ENCODE measurements at regions not wholly inside any gene's neighbourhood (a gene's known extent, or its start where the extent isn't known, plus 50 kb on each side); places are given as distances from the start of the nearest gene placed in this dataset.
"Not testable (repeated sequence)": the region's sequence is repeated elsewhere in the genome, so short reads cannot be mapped to it uniquely, and the experiment has no call there.

DNA sequence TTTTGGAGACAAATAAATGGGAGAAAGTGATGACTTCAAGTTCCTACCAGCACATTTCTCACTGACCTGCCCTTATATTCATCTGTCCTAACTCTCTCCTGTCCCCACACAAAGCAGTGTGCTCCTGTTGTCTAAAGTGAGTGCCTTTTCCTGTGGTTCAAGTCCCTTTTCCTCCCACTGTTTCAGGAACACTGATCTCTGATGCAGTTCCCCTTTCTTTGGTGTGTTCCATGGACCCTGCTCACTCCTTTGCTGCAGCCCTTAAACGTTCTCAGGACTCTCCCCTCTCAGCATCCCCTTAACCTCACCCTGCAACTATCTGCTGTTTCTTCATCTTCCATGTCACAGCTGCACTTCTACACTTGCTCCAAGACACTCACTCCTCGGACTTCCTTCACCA is 195.8 kb upstream of the ETV3 start:
- no peak for DNase-seq
- Mint-ChIP-seq H3K27ac (no peak overlapping the region), H3K27me3 (peaks cover 18% of the 10 kb centered on the region), H3K4me1 (no peaks in the 10 kb centered on the region), H3K9me3 (peaks cover 0 to 7% of the 10 kb centered on the region in 2 donors), H3K4me3 (no peak overlapping the region)
- ATAC-seq = no peak

DNA sequence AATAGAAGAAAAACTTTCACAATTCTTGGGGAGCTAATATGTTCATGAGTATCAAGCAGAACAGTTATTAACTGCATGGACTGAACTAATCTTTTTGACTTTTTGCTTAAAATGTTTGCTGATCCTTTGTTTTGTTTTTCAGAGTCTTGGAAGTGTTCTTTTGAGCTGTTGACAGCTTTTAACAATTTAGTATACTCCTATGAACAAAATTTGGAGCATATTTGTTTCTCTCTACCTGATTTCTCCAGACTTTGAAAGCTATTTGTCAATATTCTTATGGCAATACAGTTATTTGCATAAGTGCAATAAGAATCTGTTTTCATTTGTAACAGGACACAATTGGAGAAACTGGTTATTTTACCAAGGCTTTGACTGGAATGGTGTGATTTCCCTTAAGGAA is 192.0 kb upstream of the ETV3 start:
- not testable (repeated sequence) for ATAC-seq, H3K27ac Mint-ChIP-seq, DNase-seq, H3K4me1 Mint-ChIP-seq, H3K4me3 Mint-ChIP-seq, H3K9me3 Mint-ChIP-seq
- peaks cover 25% of the 10 kb centered on the region for H3K27me3 Mint-ChIP-seq

DNA sequence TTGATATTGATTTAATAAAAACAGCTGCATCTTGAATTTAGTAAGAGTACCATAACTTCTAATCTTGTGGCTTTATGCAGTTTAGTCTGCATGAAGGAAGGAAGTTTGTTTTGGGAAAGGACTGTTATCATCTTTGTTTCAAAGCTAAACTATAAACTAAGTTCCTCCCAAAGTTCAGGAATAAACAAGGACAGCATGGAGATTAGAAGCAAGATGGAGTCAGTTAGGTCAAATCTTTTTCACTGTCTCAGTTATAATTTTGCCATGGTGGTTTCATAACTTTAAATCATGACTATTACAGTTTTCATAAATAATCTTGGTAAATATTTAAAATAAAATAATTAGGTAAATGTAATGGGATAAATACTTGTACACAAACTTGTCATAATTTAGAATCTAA is 189.9 kb upstream of the ETV3 start:
- DNase-seq, H3K27ac Mint-ChIP-seq, ATAC-seq, H3K9me3 Mint-ChIP-seq, H3K4me3 Mint-ChIP-seq, H3K4me1 Mint-ChIP-seq: not testable (repeated sequence)
- peaks cover 16% of the 10 kb centered on the region for H3K27me3 Mint-ChIP-seq

DNA sequence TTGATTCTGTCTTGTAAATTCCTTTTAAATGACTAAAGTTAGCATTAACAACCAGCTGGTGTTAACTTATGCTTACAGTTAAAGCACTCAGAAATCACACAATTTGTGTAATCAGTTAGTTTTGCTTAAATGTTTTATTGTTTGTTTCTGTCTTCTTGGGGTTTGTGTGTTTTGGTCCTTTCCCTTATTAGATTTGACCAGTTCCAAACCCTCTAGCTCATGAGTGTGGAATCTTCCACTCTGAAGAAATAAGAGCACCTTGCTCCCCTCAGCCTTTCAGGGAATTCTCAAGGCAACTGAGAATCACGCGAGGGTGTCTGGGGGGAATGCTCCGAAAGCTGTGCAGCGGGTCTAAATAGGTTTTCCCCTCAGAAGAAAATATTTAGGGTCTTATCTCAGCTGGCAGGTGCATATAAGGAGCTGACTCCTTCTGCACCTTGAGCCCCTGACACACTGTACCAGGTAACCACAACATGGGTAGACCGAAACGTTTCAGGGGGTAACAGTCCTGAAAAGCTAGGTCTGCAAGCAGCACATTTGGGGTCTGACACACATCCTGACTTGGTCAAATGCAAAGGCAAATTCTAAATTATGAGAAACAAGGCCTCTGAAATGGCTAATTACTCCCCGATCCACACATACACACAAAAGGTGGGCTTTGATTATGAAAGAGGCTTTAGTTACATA is 188.1 kb upstream of the ETV3 start:
- Mint-ChIP-seq H3K27ac (no peak overlapping the region), H3K4me3 (no peak overlapping the region), H3K9me3 (no peaks in the 10 kb centered on the region), H3K27me3 (peaks cover 16% of the 10 kb centered on the region), H3K4me1 (no peaks in the 10 kb centered on the region)
- DNase-seq (no peak), ATAC-seq (no peak)

DNA sequence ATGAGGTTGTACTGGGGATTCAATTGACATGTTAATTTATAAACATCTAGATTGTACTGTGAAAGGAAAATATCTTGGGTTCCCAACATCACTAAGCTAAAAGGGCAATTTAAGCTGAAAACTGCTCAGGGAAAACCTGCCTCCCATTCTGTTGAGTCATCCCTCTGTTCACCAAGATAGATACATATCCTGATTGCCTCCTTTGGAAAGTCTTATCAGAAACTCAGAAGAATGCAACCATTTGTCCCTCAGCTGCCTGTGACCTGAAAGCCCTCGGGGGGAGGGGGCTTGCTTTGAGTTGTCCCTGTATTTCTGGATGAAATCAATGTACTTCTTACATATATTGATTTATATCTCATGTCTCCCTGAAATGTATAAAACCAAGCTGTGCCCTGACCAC is 187.0 kb upstream of the ETV3 start:
- peaks cover 24% of the 10 kb centered on the region for H3K27me3 Mint-ChIP-seq
- ATAC-seq = no peak
- H3K4me1 Mint-ChIP-seq = no peaks in the 10 kb centered on the region
- H3K27ac Mint-ChIP-seq = no peak overlapping the region
- no peak for DNase-seq
- no peak overlapping the region for H3K4me3 Mint-ChIP-seq
- H3K9me3 Mint-ChIP-seq = peaks cover 2 to 3% of the 10 kb centered on the region in 2 donors

DNA sequence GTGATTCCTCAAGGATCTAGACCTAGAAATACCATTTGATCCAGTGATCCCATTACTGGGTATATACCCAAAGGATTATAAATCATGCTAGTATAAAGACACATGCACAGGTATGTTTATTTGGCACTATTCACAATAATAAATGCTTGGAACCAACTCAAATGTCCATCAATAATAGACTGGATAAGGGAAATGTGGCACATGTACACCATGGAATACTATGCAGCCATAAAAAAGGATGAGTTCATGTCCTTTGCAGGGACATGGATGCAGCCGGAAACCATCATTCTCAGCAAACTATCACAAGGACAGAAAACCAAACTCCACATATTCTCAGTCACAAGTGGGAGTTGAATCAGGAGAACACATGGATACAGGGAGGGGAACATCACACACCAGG is 183.8 kb upstream of the ETV3 start:
- H3K4me1 Mint-ChIP-seq, H3K4me3 Mint-ChIP-seq: not testable (repeated sequence)

DNA sequence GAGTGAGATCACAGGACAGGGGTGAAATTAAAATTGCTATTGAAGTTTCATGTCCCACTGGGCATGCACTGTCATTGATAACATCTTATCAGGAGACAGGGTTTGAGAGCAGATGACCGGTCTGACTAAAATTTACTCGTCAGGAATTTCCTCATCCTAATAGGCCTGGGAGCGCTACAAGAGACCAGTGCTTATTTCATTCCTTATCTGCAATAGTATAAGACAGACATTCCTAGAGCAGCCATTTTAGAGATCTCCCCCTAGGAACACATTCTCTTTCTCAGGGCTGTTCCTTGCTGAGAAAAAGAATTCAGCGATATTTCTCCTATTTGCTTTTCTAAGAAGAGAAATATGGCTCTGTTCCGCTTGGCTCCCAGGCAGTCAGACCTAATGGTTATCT is 181.4 kb upstream of the ETV3 start:
- Mint-ChIP-seq H3K27me3 (peaks cover 9% of the 10 kb centered on the region), H3K9me3 (peaks cover 29 to 47% of the 10 kb centered on the region in 2 donors)

More for the DNA sequence above, 183.8 kb upstream of the ETV3 start:
- not testable (repeated sequence) for DNase-seq, ATAC-seq, H3K27ac Mint-ChIP-seq
- peaks cover 25% of the 10 kb centered on the region for H3K27me3 Mint-ChIP-seq
- peaks cover 22 to 26% of the 10 kb centered on the region in 2 donors for H3K9me3 Mint-ChIP-seq

DNA sequence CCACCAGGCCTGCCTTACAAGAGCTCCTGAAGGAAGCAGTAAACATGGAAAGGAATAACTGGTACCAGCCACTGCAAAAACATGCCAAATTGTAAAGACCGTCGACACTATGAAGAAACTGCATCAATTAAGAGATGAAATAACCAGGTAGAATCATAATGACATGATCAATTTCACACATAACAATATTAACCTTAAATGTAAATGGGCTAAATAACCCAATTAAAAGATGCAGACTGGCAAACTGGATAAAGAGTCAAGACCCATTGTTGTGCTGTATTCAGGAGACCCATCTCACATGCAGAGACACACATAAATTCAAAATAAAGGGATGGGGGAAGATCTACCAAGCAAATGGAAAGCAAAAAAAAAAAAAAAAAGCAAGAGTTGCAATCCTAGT is 179.0 kb upstream of the ETV3 start:
- H3K27ac Mint-ChIP-seq, H3K4me3 Mint-ChIP-seq, DNase-seq, H3K4me1 Mint-ChIP-seq, ATAC-seq: not testable (repeated sequence)
- Mint-ChIP-seq H3K9me3 (peaks cover 29 to 47% of the 10 kb centered on the region in 2 donors), H3K27me3 (peaks cover 26% of the 10 kb centered on the region)

More for the DNA sequence above, 181.4 kb upstream of the ETV3 start:
- no peak overlapping the region for H3K4me3 Mint-ChIP-seq
- DNase-seq (no peak), ATAC-seq (no peak)
- H3K4me1 Mint-ChIP-seq = no peaks in the 10 kb centered on the region
- no peak overlapping the region for H3K27ac Mint-ChIP-seq

DNA sequence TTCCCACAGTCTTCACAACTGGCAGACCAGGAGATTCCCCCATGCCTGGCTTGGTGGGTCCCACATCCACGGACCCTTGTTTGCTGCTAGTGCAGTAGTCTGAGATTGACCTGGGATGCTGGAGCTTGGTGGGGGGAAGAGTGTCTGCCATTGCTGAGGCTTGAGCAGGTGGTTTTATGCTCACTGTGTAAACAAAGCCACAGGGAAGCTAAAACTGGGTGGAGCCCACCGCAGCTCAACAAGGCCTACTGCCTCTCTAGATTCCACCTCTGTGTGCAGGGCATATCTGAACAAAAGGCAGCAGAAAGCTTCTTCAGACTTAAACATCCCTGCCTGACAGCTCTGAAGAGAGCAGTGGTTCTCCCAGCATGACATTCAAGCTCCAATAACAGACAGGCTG is 177.3 kb upstream of the ETV3 start:
- Mint-ChIP-seq H3K4me3 (no peak overlapping the region), H3K27me3 (peaks cover 38% of the 10 kb centered on the region), H3K27ac (no peak overlapping the region), H3K4me1 (no peaks in the 10 kb centered on the region), H3K9me3 (peaks cover 29 to 47% of the 10 kb centered on the region in 2 donors)
- no peak for ATAC-seq
- no peak for DNase-seq

DNA sequence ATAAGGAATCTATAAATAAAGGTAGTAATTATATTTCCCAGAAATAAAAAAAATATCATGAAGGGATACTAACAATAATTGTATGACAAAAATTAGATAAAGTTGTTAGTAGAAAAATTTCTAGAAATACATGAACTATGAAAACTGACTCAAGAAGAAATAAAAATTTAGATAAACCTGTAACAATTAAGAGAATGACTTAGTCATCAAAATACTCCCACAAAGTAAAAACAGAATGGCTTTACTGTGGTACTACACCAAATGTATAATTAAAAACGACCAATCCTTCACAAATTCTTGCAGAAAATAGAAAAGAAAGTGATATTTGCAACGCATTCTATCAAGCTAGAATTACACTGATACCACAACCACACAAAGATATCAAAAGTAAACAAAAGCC is 176.2 kb upstream of the ETV3 start:
- no peak overlapping the region for H3K27ac Mint-ChIP-seq
- peaks cover 21 to 37% of the 10 kb centered on the region in 2 donors for H3K9me3 Mint-ChIP-seq
- H3K4me3 Mint-ChIP-seq = no peak overlapping the region
- ATAC-seq (no peak), DNase-seq (no peak)
- H3K4me1 Mint-ChIP-seq = no peaks in the 10 kb centered on the region
- H3K27me3 Mint-ChIP-seq = peaks cover 42% of the 10 kb centered on the region

DNA sequence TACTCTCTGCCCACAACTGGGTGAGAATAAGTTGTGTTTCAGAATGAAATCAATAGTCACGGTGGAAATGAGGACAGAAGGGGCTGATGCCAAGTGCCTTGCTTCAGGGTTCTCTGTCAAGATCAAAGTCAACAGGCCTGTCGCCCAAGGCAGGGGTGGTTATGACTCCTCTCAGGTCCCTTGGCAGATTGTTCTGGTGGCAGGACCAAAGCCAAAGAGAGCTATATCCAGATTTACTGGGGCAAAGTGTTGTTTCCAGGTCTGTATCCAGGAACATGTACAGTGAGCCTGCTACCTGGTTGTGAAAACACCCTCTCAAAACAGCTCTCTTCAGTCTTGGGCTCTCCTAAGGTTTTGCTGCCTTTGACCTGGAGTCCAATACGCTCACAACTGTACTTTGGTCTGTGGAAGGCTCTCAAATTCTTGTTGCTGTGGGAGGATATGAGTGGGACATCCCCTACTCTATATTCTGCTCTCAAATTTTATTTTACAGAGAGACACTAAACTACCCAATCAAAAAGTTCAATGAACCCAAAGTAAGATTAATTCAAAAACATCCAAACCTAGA is 175.1 kb upstream of the ETV3 start:
- Mint-ChIP-seq H3K27ac (no peak overlapping the region), H3K4me3 (no peak overlapping the region), H3K9me3 (peaks cover 19 to 35% of the 10 kb centered on the region in 2 donors), H3K4me1 (no peaks in the 10 kb centered on the region), H3K27me3 (peaks cover 42% of the 10 kb centered on the region)
- ATAC-seq (no peak), DNase-seq (no peak)

DNA sequence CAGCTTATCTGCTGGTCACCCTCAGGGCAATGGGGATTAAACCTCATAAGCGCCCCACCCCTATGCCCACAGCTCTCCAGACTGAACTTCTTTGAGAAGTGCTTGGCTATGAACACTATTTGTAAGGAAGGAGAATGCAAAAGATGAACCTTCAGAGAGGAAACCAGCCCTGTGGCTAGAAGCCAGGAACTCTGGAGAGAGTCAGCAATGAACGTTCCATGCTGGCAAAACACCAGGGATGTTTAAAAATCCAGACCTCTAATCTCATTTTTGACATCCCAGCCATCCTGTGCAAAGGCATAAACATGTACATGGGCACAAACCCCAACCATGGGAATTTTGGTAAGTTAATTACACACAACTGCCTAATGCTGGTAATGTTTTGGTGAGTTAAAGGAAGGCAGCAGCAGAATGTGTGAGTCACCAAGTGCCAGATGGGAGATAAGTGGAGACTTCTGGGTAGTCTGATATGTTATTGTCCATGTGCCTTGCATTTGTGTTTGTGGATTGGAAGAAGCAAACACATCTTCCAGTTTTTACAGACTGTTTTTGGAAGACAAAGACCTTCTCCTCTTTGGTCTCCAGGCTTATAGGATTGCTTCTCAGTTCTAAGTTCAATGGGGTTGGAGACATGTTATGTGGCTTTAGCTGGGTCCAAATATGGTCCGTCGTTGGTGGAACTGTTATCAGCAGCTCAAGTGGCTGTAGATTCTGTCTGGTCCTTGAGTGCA is 174.1 kb upstream of the ETV3 start:
- Mint-ChIP-seq H3K4me1 (no peaks in the 10 kb centered on the region), H3K9me3 (peaks cover 8 to 24% of the 10 kb centered on the region in 2 donors), H3K27ac (no peak overlapping the region), H3K4me3 (no peak overlapping the region), H3K27me3 (peaks cover 42% of the 10 kb centered on the region)
- ATAC-seq (no peak), DNase-seq (no peak)

DNA sequence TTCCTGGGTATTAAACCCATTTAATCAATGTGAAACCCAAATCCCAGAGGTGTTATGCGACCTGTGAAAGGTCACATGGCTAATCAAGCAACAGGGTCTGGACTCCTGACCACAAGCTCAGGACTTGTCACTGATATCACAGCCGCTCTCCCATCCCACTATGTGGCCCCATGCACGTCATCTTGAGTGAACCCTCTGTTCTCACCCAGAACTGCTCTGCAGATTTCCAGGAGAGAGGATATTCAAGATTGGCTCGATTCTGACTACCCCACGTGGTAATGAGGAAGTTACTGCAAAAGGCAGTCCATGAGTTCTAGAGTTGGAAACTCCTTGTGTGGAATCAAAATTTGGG is 173.5 kb upstream of the ETV3 start:
- no peaks in the 10 kb centered on the region for H3K4me1 Mint-ChIP-seq
- peaks cover 5 to 19% of the 10 kb centered on the region in 2 donors for H3K9me3 Mint-ChIP-seq
- peaks cover 42% of the 10 kb centered on the region for H3K27me3 Mint-ChIP-seq
- DNase-seq = no peak
- H3K4me3 Mint-ChIP-seq = no peak overlapping the region
- H3K27ac Mint-ChIP-seq = no peak overlapping the region
- no peak for ATAC-seq

DNA sequence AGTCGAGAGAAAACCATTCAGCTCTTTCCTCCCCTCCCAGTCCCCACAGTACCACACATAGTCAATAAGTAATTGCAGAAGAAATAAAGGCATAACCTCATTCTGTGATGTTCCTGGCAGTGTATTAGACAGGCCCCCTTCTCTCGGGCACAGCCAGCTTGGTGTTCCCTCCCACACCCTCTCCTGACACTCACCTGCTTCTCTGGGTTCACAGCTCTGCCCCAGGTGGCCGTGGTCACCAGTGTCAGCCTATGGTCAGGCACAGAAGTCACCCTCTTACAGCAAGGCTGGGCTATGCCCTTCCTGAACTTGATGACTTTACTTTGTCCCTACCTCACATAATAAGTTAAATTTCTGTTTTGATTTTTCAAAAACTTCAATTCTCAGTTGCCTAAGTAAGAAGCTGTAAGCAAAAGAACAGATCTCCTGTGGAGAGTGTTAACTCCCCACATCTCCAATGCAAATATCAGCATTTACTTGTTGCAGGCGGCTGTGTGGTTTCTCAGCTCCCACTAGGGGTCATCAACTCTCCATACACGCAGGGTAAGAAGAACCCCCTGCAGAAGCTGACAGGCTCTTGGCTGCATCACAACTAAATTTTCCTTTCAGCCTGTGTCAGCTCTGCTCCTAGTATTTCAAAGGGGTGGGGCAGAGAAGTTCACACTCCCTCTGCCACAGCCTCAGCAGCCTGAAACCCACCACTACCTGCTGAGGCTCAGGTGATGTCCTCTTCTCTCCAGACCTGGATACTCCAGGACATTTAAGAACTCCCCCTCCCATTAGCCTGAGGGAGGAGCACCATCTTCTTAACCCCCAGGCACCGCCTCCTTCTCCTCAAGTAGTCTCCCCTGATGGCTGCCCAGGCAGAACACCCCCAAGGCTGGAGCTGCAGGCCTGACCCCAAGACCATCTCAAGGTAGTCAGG is 172.9 kb upstream of the ETV3 start:
- ATAC-seq = not testable (repeated sequence)
- peaks cover 42% of the 10 kb centered on the region for H3K27me3 Mint-ChIP-seq

DNA sequence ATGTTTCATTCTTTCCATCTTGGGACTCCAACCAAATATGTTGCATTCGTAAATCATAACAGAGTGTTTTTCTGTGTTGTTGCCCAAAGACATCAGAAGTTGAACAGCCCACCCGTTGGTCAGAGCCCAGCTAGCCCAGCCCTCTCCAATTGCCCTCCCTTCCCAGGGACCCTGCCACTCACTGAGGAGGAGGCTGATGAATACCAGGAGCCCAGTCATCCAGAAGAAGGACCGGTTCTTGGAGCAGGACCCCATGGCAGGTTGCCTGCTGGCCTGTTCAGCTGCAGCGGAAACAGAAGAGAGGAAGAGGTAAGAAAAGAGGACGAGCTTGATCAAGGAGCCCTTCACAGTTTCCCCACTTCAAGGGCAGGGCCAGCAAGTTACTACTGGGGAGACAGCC is 172.2 kb upstream of the ETV3 start:
- Mint-ChIP-seq H3K27ac (peak overlapping the region in 1 of 2 donors; percentile 82), H3K9me3 (peaks cover 0 to 6% of the 10 kb centered on the region in 2 donors), H3K4me1 (no peaks in the 10 kb centered on the region), H3K27me3 (peaks cover 42% of the 10 kb centered on the region), H3K4me3 (no peak overlapping the region)
- no peak for DNase-seq
- no peak for ATAC-seq

More for the DNA sequence above, 172.9 kb upstream of the ETV3 start:
- H3K4me1 Mint-ChIP-seq, DNase-seq, H3K4me3 Mint-ChIP-seq: not testable (repeated sequence)
- peak overlapping the region in 1 of 2 donors; percentile 61 for H3K27ac Mint-ChIP-seq
- peaks cover 0 to 12% of the 10 kb centered on the region in 2 donors for H3K9me3 Mint-ChIP-seq
